Activated CD4-positive, alpha-beta T cell treated with anti-CD3 and anti-CD28 coated beads, Interleukin-2, amount 50 U/mL, for 4 hours (primary cell): ENCODE measurements at regions not wholly inside any gene's neighbourhood (a gene's known extent, or its start where the extent isn't known, plus 50 kb on each side); places are given as distances from the start of the nearest gene placed in this dataset.
"Not testable (repeated sequence)": the region's sequence is repeated elsewhere in the genome, so short reads cannot be mapped to it uniquely, and the experiment has no call there.

ENCODE experiments used
- DNase-seq, 2 experiments: peaks; one replicate each; pipeline ENCODE4 v3.0.0-alpha.2; 2020

DNA sequence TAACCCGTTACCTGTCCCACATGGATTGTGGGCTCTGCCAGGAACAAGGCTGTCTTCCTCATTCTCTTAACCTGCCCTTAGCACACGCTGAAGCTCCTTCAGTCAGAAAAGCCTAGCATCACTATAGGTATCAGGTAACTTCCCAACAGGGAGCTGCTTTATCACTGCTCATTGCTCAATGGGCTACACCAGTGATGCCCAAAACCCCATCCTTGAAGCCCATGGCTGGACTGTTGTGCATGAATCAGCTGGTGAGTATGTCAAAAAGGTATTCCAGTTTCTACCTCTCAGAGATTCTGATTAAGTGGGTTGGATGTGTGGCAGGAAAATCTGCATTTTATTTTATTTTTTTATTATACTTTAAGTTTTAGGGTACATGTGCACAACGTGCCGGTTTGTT is 362.2 kb downstream of the LRATD1 start:
- DNase-seq = no peak

DNA sequence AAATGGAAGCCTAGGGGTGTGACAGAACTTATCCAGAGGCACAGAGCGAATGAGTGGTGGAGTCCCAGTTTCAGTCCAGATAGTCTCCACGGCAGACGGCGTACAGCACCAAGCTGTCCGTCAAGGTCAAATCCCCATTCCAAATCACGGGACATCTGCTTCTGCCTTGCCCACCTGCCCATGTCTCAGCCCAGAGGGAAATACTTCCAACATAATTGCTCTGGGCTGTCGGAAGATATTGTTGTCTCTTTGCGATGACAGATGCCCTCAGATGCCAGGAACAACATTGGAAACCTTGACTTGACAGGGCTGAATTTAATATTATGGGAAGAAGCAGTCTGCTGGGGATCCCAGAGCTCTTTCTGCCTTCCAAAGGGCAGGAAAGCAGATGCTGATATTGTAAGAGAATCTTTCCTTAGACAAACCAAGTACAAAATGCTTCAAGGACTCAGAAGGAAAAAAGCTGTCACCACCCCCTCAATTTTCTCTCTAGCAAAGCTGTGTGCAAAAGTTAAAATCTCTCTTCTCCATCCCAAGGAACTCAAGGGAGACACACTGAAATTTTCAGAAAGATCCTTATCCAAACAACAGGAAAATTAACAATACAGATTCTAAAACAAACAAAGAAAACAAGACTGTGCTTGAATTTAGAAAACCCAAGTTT is 364.0 kb downstream of the LRATD1 start:
- no peak for DNase-seq

DNA sequence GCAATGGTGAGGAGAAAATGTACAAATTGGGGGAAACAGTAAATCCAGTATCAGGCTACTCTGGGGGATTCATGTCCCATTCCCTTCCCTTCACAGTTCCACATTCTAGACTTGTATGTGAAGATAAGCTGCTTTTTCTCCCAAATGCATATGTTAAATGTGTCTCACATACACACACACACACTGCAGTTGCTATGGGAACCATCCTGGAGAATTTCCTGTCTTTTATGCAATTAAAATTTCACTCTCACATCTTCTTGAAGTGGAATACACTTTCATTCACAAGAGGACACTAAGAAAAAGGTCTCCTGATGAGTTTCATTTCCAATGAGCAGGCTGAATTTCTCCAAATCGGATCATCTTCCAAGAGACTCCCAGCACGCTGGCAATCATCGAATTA is 366.0 kb downstream of the LRATD1 start:
- no peak for DNase-seq

GRCh38 chr2:14999114-14999661 is 366.7 kb downstream of the LRATD1 start:
- no peak for DNase-seq

DNA sequence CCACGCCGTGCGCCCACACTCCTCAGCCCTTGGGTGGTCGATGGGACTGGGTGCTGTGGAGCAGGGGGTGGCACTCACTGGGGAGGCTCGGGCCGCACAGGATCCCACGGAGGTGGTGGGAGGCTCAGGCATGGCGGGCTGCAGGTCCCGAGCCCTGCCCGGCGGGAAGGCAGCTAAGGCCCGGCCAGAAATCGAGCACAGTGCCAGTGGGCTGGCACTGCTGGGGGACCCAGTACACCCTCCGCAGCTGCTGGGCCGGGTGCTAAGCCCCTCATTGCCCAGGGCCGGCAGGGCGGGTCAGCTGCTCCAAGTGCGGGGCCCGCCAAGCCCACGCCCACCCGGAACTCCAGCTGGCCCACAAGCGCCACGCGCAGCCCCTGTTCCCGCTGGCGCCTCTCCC is 370.0 kb downstream of the LRATD1 start:
- not testable (repeated sequence) for DNase-seq

DNA sequence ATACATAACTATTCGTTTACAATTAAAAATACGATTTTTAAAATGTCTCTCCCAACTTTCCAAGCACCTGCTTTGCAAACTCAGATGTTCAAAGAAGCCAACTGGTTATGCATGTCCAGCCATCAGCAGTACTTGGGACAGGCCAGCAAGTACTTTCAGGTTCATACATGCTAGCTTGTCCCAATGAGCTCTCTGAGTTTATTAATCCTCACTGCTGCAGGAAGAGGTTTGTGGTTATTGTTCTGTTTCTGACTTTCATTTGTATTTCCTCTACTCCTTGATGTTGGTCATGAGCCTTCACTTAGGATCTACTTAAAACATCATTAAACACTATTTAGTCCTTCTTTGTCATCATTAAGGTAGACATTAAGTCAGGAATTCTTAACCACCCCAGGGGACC is 374.1 kb downstream of the LRATD1 start:
- no peak for DNase-seq

DNA sequence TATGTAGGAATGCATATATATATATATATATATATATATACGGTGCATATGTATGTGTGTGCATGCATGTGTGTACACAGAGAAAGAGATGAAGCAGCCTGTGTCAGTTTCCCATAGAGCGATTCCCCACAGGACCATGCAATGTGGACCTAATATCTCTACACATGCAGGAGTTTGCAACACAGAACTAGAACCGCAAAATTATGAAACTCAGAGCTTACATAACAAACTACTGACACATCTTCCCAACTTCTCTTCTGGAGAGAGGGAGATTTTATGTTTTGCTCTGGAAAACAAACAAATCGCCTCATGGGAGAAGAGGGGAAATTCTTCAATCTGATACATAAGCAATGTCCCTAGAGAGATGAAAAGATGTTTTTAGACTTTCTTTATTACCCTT is 377.2 kb downstream of the LRATD1 start:
- no peak for DNase-seq

- no peak for DNase-seq
Measured at GRCh38 chr2:15010346-15010745, 377.8 kb downstream of the LRATD1 start.

- DNase-seq = no peak
Measured at GRCh38 chr2:15018814-15019213, 386.3 kb downstream of the LRATD1 start.

- DNase-seq = no peak
Measured at GRCh38 chr2:15023221-15023620, 390.7 kb downstream of the LRATD1 start.

DNA sequence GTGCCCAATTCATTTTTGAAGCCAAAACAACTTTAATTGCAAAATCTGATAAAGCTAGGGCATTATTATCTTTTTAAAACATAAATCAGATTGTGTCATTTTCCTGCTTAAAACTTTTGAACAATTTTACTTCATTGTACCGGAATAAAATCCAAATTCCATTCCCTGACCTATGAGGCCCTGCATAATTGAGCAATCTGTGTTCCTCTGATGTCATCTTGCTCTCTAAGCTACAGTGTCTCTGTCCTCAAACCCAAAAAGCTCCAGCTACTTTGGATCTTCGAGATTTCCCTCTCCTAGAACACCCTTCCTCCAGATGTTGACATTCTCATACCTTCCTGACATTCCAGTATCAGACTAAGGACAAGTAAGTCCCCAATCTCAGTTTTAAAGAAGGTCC is 395.9 kb downstream of the LRATD1 start:
- no peak for DNase-seq

GRCh38 chr2:15031745-15032240 is 399.3 kb downstream of the LRATD1 start:
- DNase-seq = no peak

GRCh38 chr2:15034246-15034645 is 401.7 kb downstream of the LRATD1 start:
- no peak for DNase-seq

DNA sequence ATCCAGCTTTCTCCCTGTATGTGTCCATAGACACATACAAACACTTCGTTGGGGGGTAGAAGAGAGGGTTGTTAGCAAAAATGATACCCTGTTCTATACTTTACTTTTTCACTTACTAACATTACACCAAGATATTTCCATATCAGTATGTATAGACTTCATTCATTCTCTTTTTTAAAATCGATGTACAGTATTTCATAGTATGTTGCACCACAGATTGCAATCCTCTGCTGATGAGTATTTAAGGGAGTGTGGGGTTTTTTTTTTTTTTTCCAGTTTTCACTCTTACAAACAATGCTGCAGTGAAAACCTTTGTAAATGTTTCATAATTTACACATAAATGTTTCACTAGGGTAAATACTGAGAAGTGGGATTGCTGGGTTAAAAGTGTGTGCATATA is 402.3 kb downstream of the LRATD1 start:
- DNase-seq = no peak

DNA sequence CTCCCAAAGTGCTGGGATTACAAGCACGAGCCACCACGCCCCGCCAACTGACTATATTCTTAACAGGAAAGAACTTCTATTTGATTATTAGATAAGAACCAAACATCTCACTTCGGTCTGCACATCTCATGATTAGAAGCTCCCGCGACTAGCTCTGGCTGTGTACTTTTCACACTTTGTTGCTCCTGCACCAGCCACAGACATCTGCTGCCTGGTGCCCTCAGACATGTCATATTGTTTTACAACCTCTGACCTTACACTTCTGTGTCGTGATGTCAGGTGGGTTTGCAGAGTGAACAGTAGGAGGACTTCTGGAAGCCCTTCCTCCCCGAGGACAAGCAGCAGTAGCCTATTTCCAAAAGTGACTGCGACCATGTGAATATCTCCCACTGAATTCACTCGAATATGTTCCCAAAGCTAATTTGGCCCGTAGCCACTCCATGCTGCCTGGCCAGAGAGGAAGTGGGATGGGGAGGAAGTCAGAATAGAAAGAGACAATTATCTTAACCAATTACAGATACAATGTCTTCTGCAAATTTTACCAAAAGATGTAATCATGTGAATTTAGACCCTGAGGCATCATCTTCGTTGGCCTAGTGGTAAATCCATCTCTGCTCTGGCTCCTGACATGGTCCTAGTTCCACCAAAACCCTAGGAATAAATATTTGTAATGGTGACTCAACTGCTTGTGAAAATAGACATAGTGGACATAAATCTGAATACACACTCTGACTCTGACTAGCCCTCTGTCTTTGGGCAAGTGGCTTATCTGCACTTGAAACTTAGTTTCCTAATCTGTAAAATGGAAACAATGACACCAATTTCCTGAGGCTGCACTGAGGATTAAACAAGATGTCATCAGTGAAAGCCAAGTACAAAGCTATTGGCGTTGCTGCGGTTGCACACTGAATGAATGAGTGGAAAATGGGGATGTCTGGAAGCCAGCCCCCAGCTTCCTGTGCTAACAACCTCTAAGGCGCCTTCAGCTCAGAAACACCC is 406.1 kb downstream of the LRATD1 start:
- DNase-seq = no peak

- no peak for DNase-seq
Measured at GRCh38 chr2:15040429-15041084, 408.0 kb downstream of the LRATD1 start.

DNA sequence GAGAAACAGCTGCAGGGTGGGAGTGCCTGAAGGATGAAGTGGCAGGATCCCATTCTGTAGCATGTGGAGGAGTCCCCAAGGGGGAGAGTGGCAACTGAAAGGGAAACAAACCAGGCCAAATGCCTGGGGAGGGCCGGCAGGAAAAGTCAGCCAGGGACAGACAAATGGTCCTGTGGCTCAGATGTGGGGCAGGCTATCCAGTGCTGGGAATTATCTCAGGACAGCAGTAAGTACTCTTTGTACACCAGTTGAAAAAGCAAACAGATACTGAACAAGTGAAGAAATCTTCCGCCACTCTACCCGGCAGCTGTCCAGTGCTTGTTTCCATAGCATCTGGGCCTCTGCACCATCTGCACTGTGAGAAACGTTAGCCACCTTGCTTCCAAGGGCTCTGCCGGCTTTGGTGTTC is 408.9 kb downstream of the LRATD1 start:
- DNase-seq = no peak

DNA sequence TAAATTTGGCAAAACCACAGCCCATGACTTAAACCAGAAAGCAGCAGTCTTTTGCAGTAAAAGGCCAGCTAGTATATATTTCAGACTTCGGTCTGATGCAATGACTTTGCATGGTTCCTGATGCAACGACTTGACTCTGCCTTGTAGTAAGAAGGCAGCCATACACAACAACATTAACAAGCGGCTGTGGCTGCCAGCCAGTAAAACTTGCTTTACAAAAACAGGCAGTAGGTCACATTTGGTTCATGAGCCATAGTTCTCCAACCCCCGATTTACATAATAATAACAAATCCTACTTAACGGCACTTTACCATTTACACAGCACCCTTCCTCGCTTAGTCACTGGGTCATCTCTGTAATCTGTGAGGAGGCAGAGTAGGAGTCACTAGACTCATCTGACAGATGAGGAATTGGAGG is 410.3 kb downstream of the LRATD1 start:
- DNase-seq = no peak

GRCh38 chr2:15043336-15044058 is 411.0 kb downstream of the LRATD1 start:
- DNase-seq = no peak

- no peak for DNase-seq
Measured at GRCh38 chr2:15045054-15045453, 412.5 kb downstream of the LRATD1 start.

DNA sequence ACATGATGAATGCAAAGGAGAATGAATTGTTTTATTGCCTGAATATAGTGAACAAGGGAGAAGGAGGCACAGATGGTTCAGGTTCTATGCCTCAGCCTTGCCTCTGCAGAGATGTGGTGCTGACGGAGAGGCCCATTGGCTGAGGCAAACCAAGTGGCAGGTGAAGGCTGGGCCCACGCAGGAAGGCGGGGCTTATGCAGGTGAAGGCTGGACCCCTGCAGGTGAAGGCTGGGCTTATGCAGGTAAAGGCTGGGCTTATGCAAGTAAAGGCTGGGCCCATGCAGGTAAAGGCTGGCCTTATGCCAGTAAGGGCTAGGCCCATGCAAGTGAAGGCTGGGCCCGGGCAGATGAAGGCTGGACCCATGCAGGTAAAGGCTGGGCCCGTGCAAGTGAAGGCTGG is 414.7 kb downstream of the LRATD1 start:
- DNase-seq = no peak

DNA sequence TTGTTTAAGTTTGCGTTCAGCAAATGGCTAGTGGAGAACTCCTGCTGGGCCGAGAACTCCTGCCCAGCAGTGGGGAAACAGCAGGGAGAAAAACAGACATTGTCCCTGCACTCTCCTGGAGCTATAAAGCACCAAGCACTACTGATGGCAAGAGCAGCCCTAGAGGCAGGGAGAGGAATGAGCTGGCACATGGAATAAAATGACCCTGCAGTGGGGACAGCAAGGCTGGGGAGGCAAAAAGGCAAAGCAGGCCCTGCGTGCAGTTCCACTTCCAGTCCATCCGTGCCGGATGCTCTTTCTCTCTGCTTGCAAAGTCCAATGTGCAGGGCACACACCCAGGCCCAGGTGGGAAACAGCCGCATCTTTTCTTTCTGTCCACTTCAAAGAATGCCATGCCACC is 415.5 kb downstream of the LRATD1 start:
- no peak for DNase-seq
